ENCODE measurements at regions not wholly inside any gene's neighbourhood (a gene's known extent, or its start where the extent isn't known, plus 50 kb on each side); places are given as distances from the start of the nearest gene placed in this dataset.

DNA sequence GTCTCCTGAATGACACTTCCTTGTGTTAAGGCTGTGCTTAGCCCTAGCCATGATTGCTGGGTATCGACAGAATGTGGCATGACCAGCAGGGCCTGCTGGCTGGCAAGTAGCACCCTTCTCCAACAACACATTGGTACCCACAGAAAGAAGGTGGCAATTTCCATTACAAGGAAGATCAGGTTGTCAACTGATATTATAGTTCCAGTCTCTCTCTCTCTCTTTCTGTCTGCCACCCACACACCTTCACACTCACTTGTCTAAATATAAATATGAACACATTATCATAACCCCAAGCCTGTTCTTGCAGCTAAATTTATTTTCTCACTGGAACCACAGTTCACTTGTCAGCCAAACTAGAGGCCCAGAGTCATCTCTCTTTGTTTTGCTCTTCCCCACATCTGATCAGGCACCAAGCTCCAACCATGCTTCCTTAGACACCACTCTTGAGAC lies 408.1 kb upstream of the PIK3R1 start:
- Histone ChIP-seq H3K27ac (no peak overlapping the region), H3K36me3 (no peaks in the 10 kb centered on the region), H3K4me3 (no peak overlapping the region), H3K27me3 (no peaks in the 10 kb centered on the region), H3K9me3 (no peaks in the 10 kb centered on the region), H3K4me1 (no peaks in the 10 kb centered on the region)
- 78 to 93% (median 85%) methylated on average over 1 of the region's 1 CpG for WGBS, 5 donors
- intact Hi-C loops (cut with DNase I; ENCODE audit: low total_unique reads): no loop called here
- TF ChIP-seq, protein P1, sequence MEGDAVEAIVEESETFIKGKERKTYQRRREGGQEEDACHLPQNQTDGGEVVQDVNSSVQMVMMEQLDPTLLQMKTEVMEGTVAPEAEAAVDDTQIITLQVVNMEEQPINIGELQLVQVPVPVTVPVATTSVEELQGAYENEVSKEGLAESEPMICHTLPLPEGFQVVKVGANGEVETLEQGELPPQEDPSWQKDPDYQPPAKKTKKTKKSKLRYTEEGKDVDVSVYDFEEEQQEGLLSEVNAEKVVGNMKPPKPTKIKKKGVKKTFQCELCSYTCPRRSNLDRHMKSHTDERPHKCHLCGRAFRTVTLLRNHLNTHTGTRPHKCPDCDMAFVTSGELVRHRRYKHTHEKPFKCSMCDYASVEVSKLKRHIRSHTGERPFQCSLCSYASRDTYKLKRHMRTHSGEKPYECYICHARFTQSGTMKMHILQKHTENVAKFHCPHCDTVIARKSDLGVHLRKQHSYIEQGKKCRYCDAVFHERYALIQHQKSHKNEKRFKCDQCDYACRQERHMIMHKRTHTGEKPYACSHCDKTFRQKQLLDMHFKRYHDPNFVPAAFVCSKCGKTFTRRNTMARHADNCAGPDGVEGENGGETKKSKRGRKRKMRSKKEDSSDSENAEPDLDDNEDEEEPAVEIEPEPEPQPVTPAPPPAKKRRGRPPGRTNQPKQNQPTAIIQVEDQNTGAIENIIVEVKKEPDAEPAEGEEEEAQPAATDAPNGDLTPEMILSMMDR (IDR thresholded peaks at IDR 0.05): no peak
- no peak for TF ChIP-seq POLR2AphosphoS5 (IDR thresholded peaks at IDR 0.05)
- TF ChIP-seq EP300 (IDR thresholded peaks at IDR 0.05): no peak
- no peak for TF ChIP-seq POLR2A (IDR thresholded peaks at IDR 0.05)
- DNase-seq: no peak

DNA sequence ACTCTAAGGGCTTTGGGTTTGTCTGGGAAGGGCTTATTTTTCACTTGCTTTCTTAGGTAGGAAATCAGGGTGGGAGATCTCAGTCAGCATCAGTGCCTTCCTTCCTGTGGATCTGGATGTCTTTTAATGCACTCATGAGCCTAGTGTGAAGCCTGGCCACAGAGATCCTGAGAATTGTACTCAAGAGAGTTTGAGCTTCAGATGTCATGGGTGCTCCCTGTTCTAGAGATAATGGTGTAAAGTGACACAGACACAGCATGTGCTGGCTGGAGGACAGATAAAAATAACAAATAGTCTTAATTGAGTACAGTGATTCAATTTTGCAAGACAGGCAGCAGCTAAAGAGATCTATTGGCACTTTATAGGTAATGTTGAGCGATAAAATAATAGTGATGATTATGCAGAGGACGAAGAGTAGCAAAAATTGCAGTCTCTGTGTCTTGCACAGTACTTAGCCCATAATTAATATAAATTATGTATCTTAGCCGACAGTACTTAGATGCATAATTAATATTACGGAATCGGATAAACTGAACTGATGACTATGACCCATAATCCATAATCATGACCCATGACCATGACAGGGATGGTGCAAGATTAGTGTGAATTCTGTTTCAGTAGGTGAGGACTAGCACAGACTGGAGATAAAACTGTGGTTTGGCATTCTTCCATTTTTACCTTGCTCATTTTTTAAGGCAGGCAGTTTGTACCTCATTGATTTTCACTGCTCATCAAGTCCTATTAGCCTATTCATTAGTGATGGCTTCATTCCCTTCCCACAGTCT lies 408.7 kb upstream of the PIK3R1 start:
- no peak overlapping the region for H3K4me3 ChIP-seq
- H3K27me3 ChIP-seq: no peaks in the 10 kb centered on the region
- WGBS, 5 donors: 93 to 98% (median 97%) methylated on average over 5 of the region's 5 CpGs
- DNase-seq: no peak
- no peaks in the 10 kb centered on the region for H3K9me3 ChIP-seq
- TF ChIP-seq, protein P1 (IDR thresholded peaks at IDR 0.05): no peak
- TF ChIP-seq EP300 (IDR thresholded peaks at IDR 0.05) (no peak), POLR2A (IDR thresholded peaks at IDR 0.05) (no peak), POLR2AphosphoS5 (IDR thresholded peaks at IDR 0.05) (no peak)
- H3K36me3 ChIP-seq: no peaks in the 10 kb centered on the region
- intact Hi-C loops (cut with DNase I; ENCODE audit: low total_unique reads): no loop called here
- no peaks in the 10 kb centered on the region for H3K4me1 ChIP-seq
- no peak overlapping the region for H3K27ac ChIP-seq

DNA sequence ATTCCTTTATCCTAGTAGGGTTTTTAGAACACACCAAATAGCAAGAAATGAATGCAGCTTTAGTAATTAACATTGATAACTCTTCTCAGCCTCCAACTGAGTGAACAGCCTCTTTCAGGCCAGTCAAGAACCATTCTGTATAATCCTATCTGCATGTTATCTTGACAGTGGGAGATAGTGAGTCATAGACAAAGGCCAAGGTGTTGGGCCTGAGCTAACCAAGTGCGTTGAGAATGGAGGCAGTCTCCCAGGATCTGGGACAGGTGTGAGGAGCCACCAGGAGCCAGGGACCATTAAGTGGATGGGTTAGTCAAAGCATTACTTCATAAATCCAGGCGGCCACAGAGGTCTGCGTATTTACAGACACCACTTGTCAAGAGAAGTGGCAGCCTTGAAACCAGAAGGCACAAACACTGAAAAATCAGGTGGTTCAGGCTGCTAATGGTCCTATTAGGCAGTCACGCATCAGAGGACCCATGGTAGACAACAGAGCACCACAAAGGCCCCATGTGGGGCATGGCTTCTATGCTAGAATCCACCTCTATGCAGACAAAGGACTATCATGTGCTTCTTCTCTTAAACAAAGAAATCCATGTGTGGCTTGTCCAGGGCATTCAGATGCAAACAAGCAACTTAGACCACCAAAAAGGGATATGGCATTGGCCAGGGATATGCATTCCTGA lies 409.7 kb upstream of the PIK3R1 start:
- no peaks in the 10 kb centered on the region for H3K27me3 ChIP-seq
- TF ChIP-seq POLR2AphosphoS5 (IDR thresholded peaks at IDR 0.05): no peak
- no peak for TF ChIP-seq POLR2A (IDR thresholded peaks at IDR 0.05)
- no peak for TF ChIP-seq EP300 (IDR thresholded peaks at IDR 0.05)
- TF ChIP-seq, protein P1 (IDR thresholded peaks at IDR 0.05): no peak
- no peaks in the 10 kb centered on the region for H3K9me3 ChIP-seq
- 78 to 91% (median 84%) methylated on average over 4 of the region's 4 CpGs for WGBS, 5 donors
- H3K4me3 ChIP-seq: no peak overlapping the region
- intact Hi-C loops (cut with DNase I; ENCODE audit: low total_unique reads): no loop called here
- no peak overlapping the region for H3K27ac ChIP-seq
- no peaks in the 10 kb centered on the region for H3K4me1 ChIP-seq
- H3K36me3 ChIP-seq: no peaks in the 10 kb centered on the region
- no peak for DNase-seq

DNA sequence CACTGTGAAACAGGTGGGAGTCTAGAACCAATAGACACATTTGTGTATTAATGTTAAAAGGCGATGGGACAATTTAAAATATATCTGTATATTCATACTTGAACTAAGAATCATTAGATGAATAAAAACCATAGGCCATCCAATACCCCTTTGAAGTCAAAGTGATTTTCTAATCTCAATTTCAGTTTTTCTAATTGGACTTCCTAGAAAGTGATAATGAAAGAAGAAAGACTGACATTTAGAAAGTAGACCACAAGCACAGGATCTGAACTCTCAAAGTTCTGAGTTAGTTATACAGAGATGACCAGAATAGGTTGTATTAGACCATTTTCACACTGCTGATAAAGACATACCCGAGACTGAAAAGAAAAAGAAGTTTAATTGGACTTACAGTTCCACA lies 412.8 kb upstream of the PIK3R1 start:
- Histone ChIP-seq H3K27me3 (no peaks in the 10 kb centered on the region), H3K4me1 (peaks cover 0 to 5% (median 0%) of the 10 kb centered on the region in 4 donors), H3K27ac (no peak overlapping the region), H3K36me3 (no peaks in the 10 kb centered on the region), H3K9me3 (no peaks in the 10 kb centered on the region), H3K4me3 (no peak overlapping the region)
- no peak for DNase-seq
- intact Hi-C loops (cut with DNase I; ENCODE audit: low total_unique reads): no loop called here
- WGBS, 5 donors: 78 to 90% (median 86%) methylated on average over 2 of the region's 2 CpGs
- TF ChIP-seq POLR2A (IDR thresholded peaks at IDR 0.05): no peak
- no peak for TF ChIP-seq POLR2AphosphoS5 (IDR thresholded peaks at IDR 0.05)
- TF ChIP-seq EP300 (IDR thresholded peaks at IDR 0.05): no peak
- TF ChIP-seq, protein P1 (IDR thresholded peaks at IDR 0.05): no peak

Measured in stomach (tissue), 8 donors.